ENCODE measurements at regions not wholly inside any gene's neighbourhood (a gene's known extent, or its start where the extent isn't known, plus 50 kb on each side); places are given as distances from the start of the nearest gene placed in this dataset.

DNA sequence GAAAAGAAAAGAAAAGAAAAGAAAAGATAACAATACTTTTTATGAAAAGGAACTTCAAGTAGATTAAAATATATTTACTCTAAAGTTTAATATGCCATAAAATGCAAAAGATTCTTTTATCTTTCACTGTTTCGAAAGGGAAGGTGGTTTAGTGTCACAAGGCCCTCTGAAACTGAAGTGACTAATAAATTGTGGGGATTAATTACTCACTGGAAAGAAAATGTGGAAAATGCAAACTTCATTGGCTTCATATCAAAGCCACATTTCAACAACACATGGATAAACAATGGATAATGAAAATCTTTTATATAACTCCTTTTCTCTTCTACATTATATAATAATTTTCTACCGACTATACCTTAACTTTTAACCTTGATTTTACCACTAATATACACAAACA lies 320.5 kb upstream of the RSPO3 start:
- TF ChIP-seq, protein P1, sequence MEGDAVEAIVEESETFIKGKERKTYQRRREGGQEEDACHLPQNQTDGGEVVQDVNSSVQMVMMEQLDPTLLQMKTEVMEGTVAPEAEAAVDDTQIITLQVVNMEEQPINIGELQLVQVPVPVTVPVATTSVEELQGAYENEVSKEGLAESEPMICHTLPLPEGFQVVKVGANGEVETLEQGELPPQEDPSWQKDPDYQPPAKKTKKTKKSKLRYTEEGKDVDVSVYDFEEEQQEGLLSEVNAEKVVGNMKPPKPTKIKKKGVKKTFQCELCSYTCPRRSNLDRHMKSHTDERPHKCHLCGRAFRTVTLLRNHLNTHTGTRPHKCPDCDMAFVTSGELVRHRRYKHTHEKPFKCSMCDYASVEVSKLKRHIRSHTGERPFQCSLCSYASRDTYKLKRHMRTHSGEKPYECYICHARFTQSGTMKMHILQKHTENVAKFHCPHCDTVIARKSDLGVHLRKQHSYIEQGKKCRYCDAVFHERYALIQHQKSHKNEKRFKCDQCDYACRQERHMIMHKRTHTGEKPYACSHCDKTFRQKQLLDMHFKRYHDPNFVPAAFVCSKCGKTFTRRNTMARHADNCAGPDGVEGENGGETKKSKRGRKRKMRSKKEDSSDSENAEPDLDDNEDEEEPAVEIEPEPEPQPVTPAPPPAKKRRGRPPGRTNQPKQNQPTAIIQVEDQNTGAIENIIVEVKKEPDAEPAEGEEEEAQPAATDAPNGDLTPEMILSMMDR (IDR thresholded peaks at IDR 0.05) = no peak
- TF ChIP-seq POLR2A (IDR thresholded peaks at IDR 0.05) = no peak
- Histone ChIP-seq H3K36me3 (no peaks in the 10 kb centered on the region), H3K4me1 (no peaks in the 10 kb centered on the region), H3K27ac (no peak overlapping the region), H3K27me3 (no peaks in the 10 kb centered on the region), H3K4me3 (replicated peaks in 1 of 3) (no peak overlapping the region), H3K9me3 (no peaks in the 10 kb centered on the region)
- intact Hi-C loops (cut with DNase I) = no loop called here
- WGBS, 2 donors = 89 to 90% methylated on average over 2 of the region's 2 CpGs
- DNase-seq = no peak

DNA sequence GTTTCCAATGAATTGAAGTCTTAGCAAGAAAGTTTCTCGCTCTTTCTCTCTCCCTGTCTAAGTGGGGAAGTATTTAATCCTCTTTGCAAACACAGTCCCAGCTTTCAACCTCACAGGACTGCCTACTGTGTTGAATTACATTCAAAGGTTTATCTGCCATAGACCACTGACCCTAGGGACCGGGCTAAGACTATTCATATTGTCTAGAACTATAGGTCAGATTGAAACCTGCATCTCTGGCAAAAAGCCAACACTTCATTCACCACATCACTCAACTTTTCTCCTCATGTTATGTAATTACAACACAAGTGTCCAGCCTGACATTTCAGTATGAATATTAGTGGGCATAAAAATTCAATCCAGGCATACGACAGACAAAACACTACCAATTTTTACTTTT lies 314.7 kb upstream of the RSPO3 start:
- H3K4me1 ChIP-seq = no peaks in the 10 kb centered on the region
- no peaks in the 10 kb centered on the region for H3K9me3 ChIP-seq
- no peak overlapping the region for H3K4me3 ChIP-seq (replicated peaks in 1 of 3)
- no peak for DNase-seq
- no peaks in the 10 kb centered on the region for H3K27me3 ChIP-seq
- H3K36me3 ChIP-seq = no peaks in the 10 kb centered on the region
- H3K27ac ChIP-seq = no peak overlapping the region
- intact Hi-C loops (cut with DNase I) = loop anchor here (10.0 kb wide), 1 partner anchor 271 kb away; no protein-coding TSS in a partner anchor
- TF ChIP-seq, protein P1 (IDR thresholded peaks at IDR 0.05) = no peak
- no peak for TF ChIP-seq POLR2A (IDR thresholded peaks at IDR 0.05)
- 67 to 68% methylated on average over 3 of the region's 3 CpGs for WGBS, 2 donors

DNA sequence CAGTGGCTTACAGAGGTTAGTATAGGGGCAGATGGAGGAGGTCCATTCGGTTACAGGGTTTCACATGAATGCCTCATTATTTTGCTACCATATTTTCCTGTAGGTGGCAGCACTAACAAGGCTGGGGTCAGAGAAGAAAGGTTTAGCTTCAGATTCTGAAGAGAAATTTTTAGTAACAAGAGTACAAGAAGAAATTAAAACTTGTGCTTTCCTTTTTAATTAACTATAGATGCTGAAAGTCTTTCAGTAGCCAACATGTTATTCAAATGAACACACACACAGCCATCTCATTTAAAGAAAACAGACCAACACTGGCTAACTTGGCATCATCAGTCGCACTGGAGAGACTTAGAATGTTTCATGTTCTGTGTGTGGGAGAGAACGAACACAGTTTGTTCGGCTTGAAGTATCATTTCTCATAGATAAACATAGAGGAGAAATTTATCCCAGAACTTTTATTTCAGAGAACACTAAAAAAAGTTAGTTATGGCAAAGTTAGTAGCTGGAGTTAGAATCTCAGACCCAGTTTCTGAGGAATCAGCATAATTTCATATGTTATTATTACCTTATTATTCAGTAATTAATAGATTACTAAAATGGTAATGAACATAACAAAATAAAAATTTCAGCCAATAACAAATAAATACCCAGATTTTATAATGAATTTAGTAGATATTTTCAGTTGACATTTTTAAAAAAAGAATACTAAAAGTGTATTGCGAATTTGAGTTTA lies 314.0 kb upstream of the RSPO3 start:
- no peak for TF ChIP-seq POLR2A (IDR thresholded peaks at IDR 0.05)
- TF ChIP-seq, protein P1 (IDR thresholded peaks at IDR 0.05) = peak; percentile 48 to 76 (median 62)
- Histone ChIP-seq H3K27me3 (no peaks in the 10 kb centered on the region), H3K36me3 (no peaks in the 10 kb centered on the region), H3K4me3 (replicated peaks in 1 of 3) (no peak overlapping the region), H3K4me1 (no peaks in the 10 kb centered on the region), H3K27ac (no peak overlapping the region), H3K9me3 (no peaks in the 10 kb centered on the region)
- DNase-seq = peak; percentile 4 to 30
- 57 to 63% methylated on average over 5 of the region's 5 CpGs for WGBS, 2 donors
- intact Hi-C loops (cut with DNase I) = loop anchor here (10.0 kb wide), 1 partner anchor 270 kb away; no protein-coding TSS in a partner anchor

DNA sequence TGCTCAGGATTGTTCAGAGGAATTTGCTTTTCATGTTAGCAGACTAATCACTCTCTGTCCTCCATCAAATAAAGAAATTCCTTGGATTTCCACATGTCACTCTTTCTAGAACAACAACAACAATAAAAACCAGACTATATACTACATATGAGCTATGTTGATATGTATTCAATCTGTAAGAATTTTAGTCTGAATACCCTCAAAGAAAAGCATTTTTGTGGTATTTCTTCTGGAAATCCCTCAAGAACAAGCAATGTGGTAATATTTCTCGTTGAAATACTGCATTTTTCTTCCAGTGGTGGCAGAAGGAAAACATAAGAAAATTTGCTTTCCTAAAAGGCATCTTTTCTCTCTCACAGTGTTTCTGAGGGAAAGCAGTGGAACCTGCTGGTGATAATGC lies 312.6 kb upstream of the RSPO3 start:
- Histone ChIP-seq H3K27me3 (no peaks in the 10 kb centered on the region), H3K4me1 (no peaks in the 10 kb centered on the region), H3K27ac (no peak overlapping the region), H3K36me3 (no peaks in the 10 kb centered on the region), H3K9me3 (no peaks in the 10 kb centered on the region), H3K4me3 (replicated peaks in 1 of 3) (no peak overlapping the region)
- TF ChIP-seq POLR2A (IDR thresholded peaks at IDR 0.05) = no peak
- TF ChIP-seq, protein P1 (IDR thresholded peaks at IDR 0.05) = no peak
- no peak for DNase-seq
- intact Hi-C loops (cut with DNase I) = loop anchor here (10.0 kb wide), 1 partner anchor 269 kb away; no protein-coding TSS in a partner anchor
- 69 to 84% methylated on average over 1 of the region's 1 CpG for WGBS, 2 donors

DNA sequence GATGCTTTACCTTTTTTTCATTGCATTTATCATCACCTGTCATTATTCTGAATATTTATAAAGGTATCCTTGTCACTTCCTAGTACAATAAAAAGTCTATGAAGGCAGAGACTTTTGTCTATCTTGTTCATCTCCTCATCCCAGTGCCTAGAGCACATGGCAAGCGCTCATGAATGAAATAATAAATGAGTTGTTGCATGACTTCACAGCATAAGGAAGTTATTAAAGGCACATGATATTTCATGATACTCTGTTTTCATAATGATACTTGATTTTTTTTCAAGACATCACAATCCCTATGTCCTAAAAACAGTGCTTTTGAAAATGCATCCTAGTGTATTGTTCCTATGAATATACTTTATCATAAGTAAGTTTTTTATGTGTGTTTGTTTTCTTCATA lies 310.6 kb upstream of the RSPO3 start:
- Histone ChIP-seq H3K9me3 (no peaks in the 10 kb centered on the region), H3K4me3 (replicated peaks in 1 of 3) (no peak overlapping the region), H3K36me3 (no peaks in the 10 kb centered on the region), H3K27me3 (no peaks in the 10 kb centered on the region), H3K27ac (no peak overlapping the region), H3K4me1 (peaks cover 4 to 8% of the 10 kb centered on the region in 2 donors)
- DNase-seq = no peak
- intact Hi-C loops (cut with DNase I) = loop anchor here (10.0 kb wide), 1 partner anchor 267 kb away; no protein-coding TSS in a partner anchor
- WGBS, 2 donors = 90 to 93% methylated on average over 1 of the region's 1 CpG
- TF ChIP-seq, protein P1 (IDR thresholded peaks at IDR 0.05) = no peak
- TF ChIP-seq POLR2A (IDR thresholded peaks at IDR 0.05) = no peak

All from thyroid gland (tissue), 4 donors.